Uterus (tissue), 3 donors: ENCODE measurements at regions not wholly inside any gene's neighbourhood (a gene's known extent, or its start where the extent isn't known, plus 50 kb on each side); places are given as distances from the start of the nearest gene placed in this dataset.

Experiments
- DNase-seq, 2 donors: peaks; one replicate each; pipeline ENCODE4 v3.0.0-alpha.2; 2019 to 2020
- H3K27ac ChIP-seq, 2 donors: fragments of 200-600 bp; sonication (generic); 1 replicate in 1 of 2; 2 replicates in 1 of 2; pipeline ENCODE4 v1.5.1; 2016 to 2018
- H3K27me3 ChIP-seq, 2 donors: fragments of 200-600 bp; sonication (generic); one replicate each; pipeline ENCODE4 v1.5.1; 2018 to 2019; ENCODE audit warnings: control low read depth in 1 of 2
- H3K36me3 ChIP-seq, 2 donors: fragments of 200-600 bp; sonication (generic); one replicate each; pipeline ENCODE4 v1.5.1; 2019; ENCODE audit warnings: control low read depth in 1 of 2
- H3K4me1 ChIP-seq, 2 donors: fragments of 200-600 bp; sonication (generic); one replicate each; pipeline ENCODE4 v1.5.1; 2018 to 2019; ENCODE audit warnings: control low read depth in 1 of 2
- H3K4me3 ChIP-seq, 2 donors: fragments of 200-600 bp; sonication (generic); 1 replicate in 1 of 2; 2 replicates in 1 of 2; pipeline ENCODE4 v1.5.1; 2018 to 2019; ENCODE audit warnings: mild to moderate bottlenecking in 1 of 2
- H3K9me3 ChIP-seq, 2 donors: fragments of 200-600 bp; sonication (generic); one replicate each; pipeline ENCODE4 v1.5.1; 2019; ENCODE audit warnings: control low read depth in 1 of 2
- POLR2A ChIP-seq, 2 donors: fragments of 450-650 bp; IDR thresholded peaks; one replicate each; pipeline ENCODE4 v1.6.1; 2016; ENCODE audit warnings: antibody characterized with exemption in 2 of 2, mild to moderate bottlenecking in 1 of 2, moderate library complexity in 1 of 2
- intact Hi-C: fragments of 100-400 bp; cut with DNase I; formaldehyde crosslinking; loops from one replicate; pipeline ENCODE4 v1.15.1; 2023; ENCODE audit warnings: low total_unique reads
- TF ChIP-seq, protein P1 (sequence below), 4 experiments: fragments of 200-600 bp in 2 of 4; fragments of 450-650 bp in 2 of 4; sonication (generic) in 2 of 4; IDR thresholded peaks; one replicate each; pipeline ENCODE4 v1.5.1; 2016 to 2019; ENCODE audit warnings: antibody characterized with exemption in 4 of 4, mild to moderate bottlenecking in 2 of 4, moderate library complexity in 1 of 4
- donor health status: DM: yes; HTN: yes; CAD: no.

DNA sequence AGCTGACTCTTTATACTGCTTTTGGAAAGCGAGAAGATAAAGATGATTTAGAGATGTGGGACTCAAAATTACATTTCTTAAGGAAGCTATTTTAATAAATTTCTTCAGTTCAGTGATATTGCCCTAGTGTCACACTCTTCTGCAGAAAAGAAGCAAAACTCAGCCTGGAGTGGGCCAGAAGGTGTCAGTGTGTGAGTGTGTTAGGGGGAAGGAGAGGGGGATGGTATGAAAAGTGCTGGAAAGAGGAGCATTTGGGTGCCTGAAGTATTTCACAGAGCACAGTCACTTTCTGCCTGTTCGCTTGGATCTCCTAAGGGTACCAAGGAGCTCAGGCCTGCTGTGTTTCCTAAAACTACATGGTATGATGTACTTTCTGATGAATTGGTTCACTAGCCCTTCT, 84.5 kb upstream of the FRY start:
- H3K27me3 ChIP-seq: no peaks in the 10 kb centered on the region
- no peak overlapping the region for H3K27ac ChIP-seq
- no peaks in the 10 kb centered on the region for H3K9me3 ChIP-seq
- intact Hi-C loops: no loop called here
- DNase-seq: no peak
- TF ChIP-seq POLR2A (IDR thresholded peaks at IDR 0.05): no peak
- TF ChIP-seq, protein P1, sequence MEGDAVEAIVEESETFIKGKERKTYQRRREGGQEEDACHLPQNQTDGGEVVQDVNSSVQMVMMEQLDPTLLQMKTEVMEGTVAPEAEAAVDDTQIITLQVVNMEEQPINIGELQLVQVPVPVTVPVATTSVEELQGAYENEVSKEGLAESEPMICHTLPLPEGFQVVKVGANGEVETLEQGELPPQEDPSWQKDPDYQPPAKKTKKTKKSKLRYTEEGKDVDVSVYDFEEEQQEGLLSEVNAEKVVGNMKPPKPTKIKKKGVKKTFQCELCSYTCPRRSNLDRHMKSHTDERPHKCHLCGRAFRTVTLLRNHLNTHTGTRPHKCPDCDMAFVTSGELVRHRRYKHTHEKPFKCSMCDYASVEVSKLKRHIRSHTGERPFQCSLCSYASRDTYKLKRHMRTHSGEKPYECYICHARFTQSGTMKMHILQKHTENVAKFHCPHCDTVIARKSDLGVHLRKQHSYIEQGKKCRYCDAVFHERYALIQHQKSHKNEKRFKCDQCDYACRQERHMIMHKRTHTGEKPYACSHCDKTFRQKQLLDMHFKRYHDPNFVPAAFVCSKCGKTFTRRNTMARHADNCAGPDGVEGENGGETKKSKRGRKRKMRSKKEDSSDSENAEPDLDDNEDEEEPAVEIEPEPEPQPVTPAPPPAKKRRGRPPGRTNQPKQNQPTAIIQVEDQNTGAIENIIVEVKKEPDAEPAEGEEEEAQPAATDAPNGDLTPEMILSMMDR (IDR thresholded peaks at IDR 0.05): no peak
- no peak overlapping the region for H3K4me3 ChIP-seq
- no peaks in the 10 kb centered on the region for H3K36me3 ChIP-seq
- H3K4me1 ChIP-seq: no peaks in the 10 kb centered on the region

DNA sequence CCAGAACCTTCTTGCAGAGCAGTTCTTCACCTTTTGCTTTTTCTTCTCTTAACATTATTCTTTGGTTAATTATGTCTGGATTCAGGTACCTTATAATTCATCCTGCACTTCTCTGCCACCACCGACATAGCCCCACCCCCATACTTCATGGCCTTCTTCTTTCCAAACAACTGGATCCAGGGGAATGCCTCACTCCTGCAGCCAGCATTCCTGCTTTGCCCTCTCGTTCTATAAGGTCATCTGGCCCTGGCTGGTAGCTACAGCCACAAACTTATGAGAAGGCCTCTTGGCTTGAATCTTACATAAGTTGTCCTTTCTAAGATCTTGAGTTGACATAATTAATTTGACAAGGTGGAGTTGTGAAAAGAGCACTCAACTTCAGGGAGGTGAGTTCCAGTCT, 84.1 kb upstream of the FRY start:
- TF ChIP-seq, protein P1 (IDR thresholded peaks at IDR 0.05): no peak
- no peak for TF ChIP-seq POLR2A (IDR thresholded peaks at IDR 0.05)
- H3K36me3 ChIP-seq: no peaks in the 10 kb centered on the region
- intact Hi-C loops: no loop called here

DNA sequence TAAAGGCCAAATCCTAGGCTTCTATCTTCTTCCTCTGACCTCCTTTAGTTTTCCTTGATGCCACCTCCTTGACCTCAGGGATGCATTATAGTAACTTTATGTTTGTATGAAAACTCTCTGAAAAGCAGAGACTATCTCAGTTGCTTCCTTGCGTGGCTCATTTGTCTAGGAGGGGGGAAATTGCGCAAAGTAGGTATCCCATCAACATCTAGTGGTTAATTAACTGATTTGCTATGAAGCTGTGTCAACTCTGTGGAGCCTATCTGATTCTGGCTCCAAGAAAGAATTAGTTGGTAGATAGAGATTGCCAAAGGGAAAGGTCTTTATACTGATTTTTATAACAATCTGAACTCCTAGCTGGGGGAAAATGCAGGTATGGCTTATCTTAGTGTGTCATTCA, 82.1 kb upstream of the FRY start:
- H3K27me3 ChIP-seq: no peaks in the 10 kb centered on the region
- no peak overlapping the region for H3K4me3 ChIP-seq
- no peaks in the 10 kb centered on the region for H3K9me3 ChIP-seq
- no peaks in the 10 kb centered on the region for H3K36me3 ChIP-seq
- TF ChIP-seq POLR2A (IDR thresholded peaks at IDR 0.05): no peak
- TF ChIP-seq, protein P1 (IDR thresholded peaks at IDR 0.05): no peak
- no peak overlapping the region for H3K27ac ChIP-seq
- intact Hi-C loops: no loop called here
- H3K4me1 ChIP-seq: no peaks in the 10 kb centered on the region
- no peak for DNase-seq

More for the DNA sequence above, 84.1 kb upstream of the FRY start:
- no peaks in the 10 kb centered on the region for H3K4me1 ChIP-seq
- no peak overlapping the region for H3K4me3 ChIP-seq
- H3K9me3 ChIP-seq: no peaks in the 10 kb centered on the region
- no peaks in the 10 kb centered on the region for H3K27me3 ChIP-seq
- no peak for DNase-seq
- H3K27ac ChIP-seq: no peak overlapping the region

DNA sequence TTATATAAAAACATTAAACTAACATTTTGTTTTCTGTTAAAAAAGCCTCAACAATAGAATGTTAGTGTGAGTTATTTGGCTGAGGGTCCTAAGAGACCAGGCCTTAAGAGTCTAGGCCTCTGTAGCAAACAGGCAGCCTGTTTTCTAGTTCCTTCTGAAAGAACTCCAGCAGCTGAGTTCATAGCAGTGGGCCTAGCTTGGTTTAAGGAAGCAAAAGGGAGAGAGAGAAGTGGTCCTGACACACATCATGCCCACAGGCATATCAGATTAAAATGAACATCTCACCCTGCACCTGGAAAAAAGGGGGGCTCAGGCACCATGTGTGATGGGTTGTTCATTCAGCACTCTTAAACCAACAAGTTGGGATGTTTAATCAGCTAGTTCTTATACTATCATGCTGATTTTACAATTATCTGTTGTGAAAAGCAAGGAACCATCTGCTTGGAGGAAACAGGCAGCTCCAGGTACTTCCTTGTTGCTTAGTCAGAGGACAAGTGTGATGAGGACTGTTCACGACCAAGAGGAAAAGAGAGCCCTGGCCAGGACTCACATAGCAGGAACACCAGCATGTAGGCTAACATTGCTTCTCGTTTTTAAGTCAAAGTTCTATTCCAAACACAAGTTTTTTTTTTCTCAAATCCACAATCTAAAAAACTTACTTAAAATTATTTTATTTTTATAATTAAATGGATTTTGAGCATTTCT, 81.3 kb upstream of the FRY start:
- no peak overlapping the region for H3K27ac ChIP-seq
- no peaks in the 10 kb centered on the region for H3K36me3 ChIP-seq
- no peaks in the 10 kb centered on the region for H3K27me3 ChIP-seq
- no peak overlapping the region for H3K4me3 ChIP-seq
- no peak for DNase-seq
- H3K4me1 ChIP-seq: no peaks in the 10 kb centered on the region
- TF ChIP-seq POLR2A (IDR thresholded peaks at IDR 0.05): no peak
- TF ChIP-seq, protein P1 (IDR thresholded peaks at IDR 0.05): no peak
- intact Hi-C loops: no loop called here
- no peaks in the 10 kb centered on the region for H3K9me3 ChIP-seq

DNA sequence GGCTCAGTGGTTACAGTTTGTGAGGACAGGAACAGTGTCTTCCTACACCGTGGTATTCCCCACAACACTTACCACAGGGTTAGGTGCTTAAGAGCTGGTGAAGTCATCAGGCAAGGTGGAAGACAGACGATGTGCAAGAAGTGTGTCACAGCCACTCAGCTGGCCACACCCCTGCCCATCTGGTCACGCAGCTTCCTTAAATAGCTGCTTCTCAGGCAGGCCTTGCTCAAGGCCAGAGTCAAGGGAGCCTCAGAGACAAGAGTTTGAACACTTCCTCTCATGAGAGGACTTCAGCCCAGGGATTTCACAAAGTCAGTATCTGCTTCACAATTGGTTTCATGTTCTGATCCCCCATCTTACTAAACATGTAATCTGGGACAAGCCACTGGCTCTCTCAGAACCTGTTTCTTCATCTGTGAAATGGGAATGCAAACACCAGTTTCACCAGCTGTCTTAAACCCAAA, 80.3 kb upstream of the FRY start:
- no peaks in the 10 kb centered on the region for H3K36me3 ChIP-seq
- DNase-seq: no peak
- intact Hi-C loops: no loop called here
- H3K9me3 ChIP-seq: no peaks in the 10 kb centered on the region
- H3K4me3 ChIP-seq: no peak overlapping the region
- no peaks in the 10 kb centered on the region for H3K27me3 ChIP-seq
- TF ChIP-seq, protein P1 (IDR thresholded peaks at IDR 0.05): no peak
- TF ChIP-seq POLR2A (IDR thresholded peaks at IDR 0.05): no peak
- no peak overlapping the region for H3K27ac ChIP-seq
- no peaks in the 10 kb centered on the region for H3K4me1 ChIP-seq
